ENCODE measurements at regions not wholly inside any gene's neighbourhood (a gene's known extent, or its start where the extent isn't known, plus 50 kb on each side); places are given as distances from the start of the nearest gene placed in this dataset.

DNA sequence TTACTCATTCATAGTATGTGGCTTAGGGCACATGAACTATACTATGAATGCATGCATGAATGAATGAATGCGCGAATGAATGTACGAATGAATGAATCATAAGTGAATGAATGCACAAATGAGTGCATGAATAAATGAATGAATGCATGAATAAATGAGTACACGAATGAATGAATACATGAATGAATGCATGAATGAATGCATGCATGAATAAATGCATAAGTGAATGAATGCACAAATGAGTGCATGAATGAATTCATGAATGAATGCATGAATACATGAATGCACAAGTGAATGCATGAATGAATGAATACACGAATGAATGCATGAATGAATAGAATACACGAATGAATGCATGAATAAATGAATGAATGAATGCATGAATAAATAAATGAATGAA is 52.5 kb upstream of the FCN1 start:
- Histone ChIP-seq H3K4me1 (no peaks in the 10 kb centered on the region), H3K4me3 (no peak overlapping the region), H3K9me3 (no peaks in the 10 kb centered on the region), H3K27ac (no peak overlapping the region), H3K36me3 (replicated peaks in 1 of 2; ENCODE audit: insufficient read depth in 1 of 2, low read depth in 2 of 2) (no peaks in the 10 kb centered on the region), H3K27me3 (peaks cover 0 to 11% of the 10 kb centered on the region in 2 donors)
- intact Hi-C loops (cut with DNase I), result no loop called here
- 56 to 61% methylated on average over 6 of the region's 6 CpGs for WGBS, 2 donors
- DNase-seq (no peak), ATAC-seq (no peak)
- no peak for TF ChIP-seq POLR2A (IDR thresholded peaks at IDR 0.05)
- TF ChIP-seq, protein P1, sequence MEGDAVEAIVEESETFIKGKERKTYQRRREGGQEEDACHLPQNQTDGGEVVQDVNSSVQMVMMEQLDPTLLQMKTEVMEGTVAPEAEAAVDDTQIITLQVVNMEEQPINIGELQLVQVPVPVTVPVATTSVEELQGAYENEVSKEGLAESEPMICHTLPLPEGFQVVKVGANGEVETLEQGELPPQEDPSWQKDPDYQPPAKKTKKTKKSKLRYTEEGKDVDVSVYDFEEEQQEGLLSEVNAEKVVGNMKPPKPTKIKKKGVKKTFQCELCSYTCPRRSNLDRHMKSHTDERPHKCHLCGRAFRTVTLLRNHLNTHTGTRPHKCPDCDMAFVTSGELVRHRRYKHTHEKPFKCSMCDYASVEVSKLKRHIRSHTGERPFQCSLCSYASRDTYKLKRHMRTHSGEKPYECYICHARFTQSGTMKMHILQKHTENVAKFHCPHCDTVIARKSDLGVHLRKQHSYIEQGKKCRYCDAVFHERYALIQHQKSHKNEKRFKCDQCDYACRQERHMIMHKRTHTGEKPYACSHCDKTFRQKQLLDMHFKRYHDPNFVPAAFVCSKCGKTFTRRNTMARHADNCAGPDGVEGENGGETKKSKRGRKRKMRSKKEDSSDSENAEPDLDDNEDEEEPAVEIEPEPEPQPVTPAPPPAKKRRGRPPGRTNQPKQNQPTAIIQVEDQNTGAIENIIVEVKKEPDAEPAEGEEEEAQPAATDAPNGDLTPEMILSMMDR (IDR thresholded peaks at IDR 0.05), result no peak

DNA sequence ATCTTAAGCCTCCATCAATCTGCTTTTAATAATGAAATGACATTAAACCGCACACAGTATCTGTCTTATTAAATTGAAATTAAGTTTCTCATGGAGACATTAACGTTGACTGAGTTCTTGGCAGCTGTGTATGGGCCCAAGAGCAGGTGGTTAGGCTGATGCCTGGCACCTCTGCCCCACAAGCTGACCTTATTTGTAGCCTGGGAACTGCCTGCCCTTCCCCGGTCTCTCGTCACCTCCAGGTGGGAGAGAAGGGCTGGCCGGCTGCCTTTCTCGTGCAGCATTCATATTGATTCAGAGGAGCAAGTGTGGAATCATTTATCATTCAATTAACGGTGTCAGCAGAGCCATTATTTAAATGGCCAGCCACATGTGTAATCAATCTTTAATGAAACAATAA is 53.0 kb upstream of the FCN1 start:
- H3K4me3 ChIP-seq, result no peak overlapping the region

DNA sequence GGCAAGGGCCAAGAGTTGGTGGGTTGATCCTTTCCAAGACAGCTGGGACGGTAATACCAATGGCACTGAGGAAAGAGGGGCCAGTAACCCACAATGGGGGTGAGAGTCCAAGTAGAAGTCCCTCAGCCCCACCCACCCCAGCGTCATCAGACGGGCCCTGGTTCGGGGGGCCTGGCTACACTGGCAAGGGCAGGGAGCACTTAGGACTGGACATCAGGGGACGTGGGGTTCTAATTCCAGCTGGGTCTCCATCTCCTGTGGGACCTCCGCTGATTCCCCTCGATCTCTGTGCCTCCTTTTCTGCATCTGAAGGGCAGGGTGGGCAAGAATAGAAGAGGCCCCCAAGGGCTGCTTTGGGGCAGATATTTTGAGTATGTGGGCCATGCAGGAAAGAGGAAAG is 53.5 kb upstream of the FCN1 start:
- Histone ChIP-seq H3K4me1 (no peaks in the 10 kb centered on the region), H3K4me3 (no peak overlapping the region), H3K9me3 (no peaks in the 10 kb centered on the region), H3K27me3 (peaks cover 0 to 11% of the 10 kb centered on the region in 2 donors), H3K36me3 (replicated peaks in 1 of 2; ENCODE audit: insufficient read depth in 1 of 2, low read depth in 2 of 2) (no peaks in the 10 kb centered on the region), H3K27ac (no peak overlapping the region)
- DNase-seq, result no peak
- ATAC-seq, result no peak
- WGBS, 2 donors, result 53 to 72% methylated on average over 4 to 7 of the region's 7 CpGs
- TF ChIP-seq, protein P1 (IDR thresholded peaks at IDR 0.05), result no peak
- TF ChIP-seq POLR2A (IDR thresholded peaks at IDR 0.05), result no peak
- intact Hi-C loops (cut with DNase I), result no loop called here

More for the DNA sequence above, 53.0 kb upstream of the FCN1 start:
- Histone ChIP-seq H3K36me3 (replicated peaks in 1 of 2; ENCODE audit: insufficient read depth in 1 of 2, low read depth in 2 of 2) (no peaks in the 10 kb centered on the region), H3K4me1 (no peaks in the 10 kb centered on the region), H3K27me3 (peaks cover 0 to 11% of the 10 kb centered on the region in 2 donors), H3K27ac (no peak overlapping the region), H3K9me3 (no peaks in the 10 kb centered on the region)
- intact Hi-C loops (cut with DNase I), result no loop called here
- no peak for TF ChIP-seq POLR2A (IDR thresholded peaks at IDR 0.05)
- TF ChIP-seq, protein P1 (IDR thresholded peaks at IDR 0.05), result no peak
- DNase-seq (no peak), ATAC-seq (no peak)
- WGBS, 2 donors, result 12 to 22% methylated on average over 7 of the region's 7 CpGs

DNA sequence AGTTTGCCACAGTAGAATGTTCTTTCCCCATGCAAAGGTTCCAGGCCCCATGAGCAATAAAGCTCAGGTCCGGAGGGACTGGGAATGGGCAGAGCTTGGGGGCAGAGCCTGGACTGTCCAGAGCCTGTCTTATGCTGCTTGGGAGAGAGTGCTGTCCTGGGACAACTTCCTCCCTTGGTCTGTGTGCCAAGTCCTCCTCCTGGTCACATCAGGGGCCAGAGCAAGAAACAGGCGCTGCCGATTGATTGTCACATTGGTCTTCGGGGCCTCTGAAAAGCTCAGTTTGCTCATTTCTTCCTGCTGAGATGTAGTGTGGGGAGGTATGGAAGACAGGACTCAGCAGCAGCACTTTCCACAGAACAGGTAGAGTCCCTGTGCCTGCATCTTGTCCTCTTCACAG is 54.0 kb upstream of the FCN1 start:
- TF ChIP-seq, protein P1 (IDR thresholded peaks at IDR 0.05), result no peak
- TF ChIP-seq POLR2A (IDR thresholded peaks at IDR 0.05), result no peak

DNA sequence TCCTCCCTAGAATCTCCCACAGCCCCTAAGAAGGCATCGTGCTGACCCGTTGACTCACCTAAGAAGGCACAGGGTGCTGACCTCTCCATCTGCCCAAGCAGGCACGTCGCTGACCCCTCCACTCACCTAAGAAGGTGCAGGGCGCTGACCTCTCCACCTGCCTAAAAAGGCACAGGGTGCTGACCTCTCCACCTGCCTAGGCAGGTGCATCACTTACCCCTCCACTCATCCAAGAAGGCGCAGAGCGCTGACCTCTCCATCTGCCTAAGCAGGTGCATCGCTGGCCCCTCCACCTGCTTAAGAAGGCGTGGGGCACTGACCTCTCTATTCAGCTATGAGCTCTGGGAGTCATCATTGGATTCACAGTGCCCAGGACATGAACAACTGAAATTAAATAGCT is 54.4 kb upstream of the FCN1 start:
- Histone ChIP-seq H3K27me3 (peaks cover 0 to 11% of the 10 kb centered on the region in 2 donors), H3K27ac (no peak overlapping the region), H3K4me1 (no peaks in the 10 kb centered on the region), H3K36me3 (replicated peaks in 1 of 2; ENCODE audit: insufficient read depth in 1 of 2, low read depth in 2 of 2) (no peaks in the 10 kb centered on the region), H3K9me3 (no peaks in the 10 kb centered on the region), H3K4me3 (no peak overlapping the region)
- TF ChIP-seq POLR2A (IDR thresholded peaks at IDR 0.05), result no peak
- TF ChIP-seq, protein P1 (IDR thresholded peaks at IDR 0.05), result no peak
- DNase-seq, result no peak
- ATAC-seq, result no peak
- intact Hi-C loops (cut with DNase I), result no loop called here
- 71 to 77% methylated on average over 7 to 9 of the region's 9 CpGs for WGBS, 2 donors

More for the DNA sequence above, 54.0 kb upstream of the FCN1 start:
- Histone ChIP-seq H3K4me1 (no peaks in the 10 kb centered on the region), H3K27me3 (peaks cover 0 to 11% of the 10 kb centered on the region in 2 donors), H3K27ac (no peak overlapping the region), H3K9me3 (no peaks in the 10 kb centered on the region), H3K36me3 (replicated peaks in 1 of 2; ENCODE audit: insufficient read depth in 1 of 2, low read depth in 2 of 2) (no peaks in the 10 kb centered on the region), H3K4me3 (no peak overlapping the region)
- intact Hi-C loops (cut with DNase I), result no loop called here
- DNase-seq (no peak), ATAC-seq (no peak)
- WGBS, 2 donors, result 61 to 64% methylated on average over 4 of the region's 4 CpGs
